ENCODE measurements at regions not wholly inside any gene's neighbourhood (a gene's known extent, or its start where the extent isn't known, plus 50 kb on each side); places are given as distances from the start of the nearest gene placed in this dataset.

DNA sequence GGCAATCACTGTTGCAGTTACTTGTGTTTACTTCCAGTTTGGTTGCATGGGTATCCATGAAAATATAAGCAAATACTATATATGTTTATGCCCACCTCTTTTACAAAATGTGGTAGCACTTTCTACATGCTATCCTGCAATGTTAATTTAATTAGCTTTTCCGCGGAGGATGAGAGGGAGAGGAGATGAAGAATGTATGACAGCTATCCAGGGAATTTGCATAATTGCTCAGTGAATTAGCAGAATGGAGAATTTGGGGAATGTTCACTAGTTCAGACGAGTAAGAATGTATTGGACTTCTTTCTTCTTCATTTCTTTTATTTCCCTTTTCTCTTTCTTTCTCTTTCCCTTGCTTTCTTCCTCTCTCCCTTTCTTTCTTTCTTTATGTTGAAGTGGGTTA is 140.7 kb upstream of the SLC28A3 start (continued):
- TF ChIP-seq ZNF224 (CRISPR knock-in tag; IDR thresholded peaks at IDR 0.05) (no peak), CBFB (CRISPR knock-in tag; IDR thresholded peaks at IDR 0.05) (no peak), PAWR (CRISPR knock-in tag; IDR thresholded peaks at IDR 0.05; ENCODE audit: borderline replicate concordance) (no peak), SRSF4 (IDR thresholded peaks at IDR 0.05; ENCODE audit: low read depth, low read length, poor library complexity, severe bottlenecking) (no peak), SNRNP70 (IDR thresholded peaks at IDR 0.05; ENCODE audit: low read depth, low read length) (no peak)
- TF ChIP-seq, protein P1, sequence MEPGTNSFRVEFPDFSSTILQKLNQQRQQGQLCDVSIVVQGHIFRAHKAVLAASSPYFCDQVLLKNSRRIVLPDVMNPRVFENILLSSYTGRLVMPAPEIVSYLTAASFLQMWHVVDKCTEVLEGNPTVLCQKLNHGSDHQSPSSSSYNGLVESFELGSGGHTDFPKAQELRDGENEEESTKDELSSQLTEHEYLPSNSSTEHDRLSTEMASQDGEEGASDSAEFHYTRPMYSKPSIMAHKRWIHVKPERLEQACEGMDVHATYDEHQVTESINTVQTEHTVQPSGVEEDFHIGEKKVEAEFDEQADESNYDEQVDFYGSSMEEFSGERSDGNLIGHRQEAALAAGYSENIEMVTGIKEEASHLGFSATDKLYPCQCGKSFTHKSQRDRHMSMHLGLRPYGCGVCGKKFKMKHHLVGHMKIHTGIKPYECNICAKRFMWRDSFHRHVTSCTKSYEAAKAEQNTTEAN (CRISPR knock-in tag; conservative IDR thresholded peaks at IDR 0.05) = no peak
- TF ChIP-seq, protein P2, sequence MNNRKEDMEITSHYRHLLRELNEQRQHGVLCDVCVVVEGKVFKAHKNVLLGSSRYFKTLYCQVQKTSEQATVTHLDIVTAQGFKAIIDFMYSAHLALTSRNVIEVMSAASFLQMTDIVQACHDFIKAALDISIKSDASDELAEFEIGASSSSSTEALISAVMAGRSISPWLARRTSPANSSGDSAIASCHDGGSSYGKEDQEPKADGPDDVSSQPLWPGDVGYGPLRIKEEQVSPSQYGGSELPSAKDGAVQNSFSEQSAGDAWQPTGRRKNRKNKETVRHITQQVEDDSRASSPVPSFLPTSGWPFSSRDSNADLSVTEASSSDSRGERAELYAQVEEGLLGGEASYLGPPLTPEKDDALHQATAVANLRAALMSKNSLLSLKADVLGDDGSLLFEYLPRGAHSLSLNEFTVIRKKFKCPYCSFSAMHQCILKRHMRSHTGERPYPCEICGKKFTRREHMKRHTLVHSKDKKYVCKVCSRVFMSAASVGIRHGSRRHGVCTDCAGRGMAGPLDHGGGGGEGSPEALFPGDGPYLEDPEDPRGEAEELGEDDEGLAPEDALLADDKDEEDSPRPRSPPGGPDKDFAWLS (CRISPR knock-in tag; IDR thresholded peaks at IDR 0.05; ENCODE audit: borderline replicate concordance) = no peak

DNA sequence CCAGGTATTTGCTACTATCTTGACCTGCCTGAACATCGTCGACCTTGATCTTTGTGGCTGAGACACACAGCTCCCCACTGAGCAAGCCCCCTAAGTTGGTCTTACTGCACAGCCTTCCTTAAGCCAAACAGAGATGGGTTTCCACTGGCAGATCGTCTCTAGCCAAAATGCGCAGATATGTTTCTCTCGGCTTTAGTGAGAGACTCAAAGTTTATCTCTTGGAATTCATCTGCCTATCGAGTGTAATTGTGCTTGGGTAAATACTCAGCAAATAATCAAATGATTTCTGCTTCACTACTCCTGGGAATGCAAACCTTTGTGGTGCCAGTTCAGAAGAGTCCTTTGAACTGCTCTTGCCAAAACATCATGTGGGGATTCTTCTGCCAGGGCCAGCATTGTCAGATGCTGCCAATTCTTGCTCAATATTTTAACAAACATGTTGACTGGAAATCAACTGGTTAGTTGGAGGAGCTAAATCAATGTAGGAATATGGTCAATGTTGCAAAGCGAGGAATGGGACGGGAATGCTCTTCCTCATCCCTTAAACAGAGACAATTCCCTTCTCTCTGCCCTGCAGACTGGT is 141.2 kb upstream of the SLC28A3 start:
- no peak overlapping the region for H3K4me2 ChIP-seq (ENCODE audit: low read depth, low read length)
- ATAC-seq = no peak
- intact Hi-C loops (cut with micrococcal nuclease; ENCODE audit: unreplicated experiment) (no loop called here), in situ Hi-C loops (cut with HindIII; ENCODE audit: extremely low pct_ligation_motif_present, low pct_unique_long_range_greater_than_20kb) (no loop called here)
- ChIA-PET POLR2A (no interaction called here), CTCF (ENCODE audit: low intra/inter-chr PET ratio, low total read pairs) (no interaction called here)
- no peak for TF ChIP-seq ZNF776 (CRISPR knock-in tag; IDR thresholded peaks at IDR 0.05)
- TF ChIP-seq, protein P3, sequence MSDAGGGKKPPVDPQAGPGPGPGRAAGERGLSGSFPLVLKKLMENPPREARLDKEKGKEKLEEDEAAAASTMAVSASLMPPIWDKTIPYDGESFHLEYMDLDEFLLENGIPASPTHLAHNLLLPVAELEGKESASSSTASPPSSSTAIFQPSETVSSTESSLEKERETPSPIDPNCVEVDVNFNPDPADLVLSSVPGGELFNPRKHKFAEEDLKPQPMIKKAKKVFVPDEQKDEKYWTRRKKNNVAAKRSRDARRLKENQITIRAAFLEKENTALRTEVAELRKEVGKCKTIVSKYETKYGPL (CRISPR knock-in tag; IDR thresholded peaks at IDR 0.05) = no peak
- no peak for FAIRE-seq
- DNase-seq (ENCODE audit: low spot score) = no peak
- no peaks in the 10 kb centered on the region for H4K20me1 ChIP-seq (ENCODE audit: insufficient read depth, low read length)
- H3K79me2 ChIP-seq (ENCODE audit: insufficient read depth, low read length) = no peaks in the 10 kb centered on the region
- H3K4me3 ChIP-seq (replicated peaks in 1 of 3; ENCODE audit: insufficient read depth in 1 of 3, low read depth in 2 of 3, low read length in 3 of 3) = no peak overlapping the region
- WGBS (ENCODE audit: low lambda C conversion rate) = 36% methylated on average over 8 of the region's 8 CpGs
- BruUV-seq (replicated peaks) = no TSS peak
- no peaks in the 10 kb centered on the region for H3K9me3 ChIP-seq (ENCODE audit: low read length)
- no peak overlapping the region for H3K27ac ChIP-seq (ENCODE audit: extremely low read length, insufficient read depth, low read length)
- H2AFZ ChIP-seq (ENCODE audit: low read length) = no peak overlapping the region
- no peak overlapping the region for H3K9ac ChIP-seq (ENCODE audit: insufficient read depth, low read depth, low read length)
- H3K4me1 ChIP-seq (ENCODE audit: insufficient read depth, low read length) = no peaks in the 10 kb centered on the region
- no peaks in the 10 kb centered on the region for H3K36me3 ChIP-seq (replicated peaks in 1 of 2; ENCODE audit: control insufficient read depth in 1 of 2, insufficient read depth in 2 of 2, low read length in 2 of 2)
- H3K27me3 ChIP-seq (ENCODE audit: control insufficient read depth in 1 of 2, insufficient read depth in 2 of 2, low read length in 2 of 2) = no peaks in the 10 kb centered on the region; a peak in 1 of 5 replicates

All from HepG2 (cell line).